HepG2 (cell line): ENCODE measurements at regions not wholly inside any gene's neighbourhood (a gene's known extent, or its start where the extent isn't known, plus 50 kb on each side); places are given as distances from the start of the nearest gene placed in this dataset.
A peak's percentile ranks its signal among the peaks of the same experiment; 100 is the strongest.

Source experiments
- ATAC-seq: fragments of 200-7000 bp; cut with Tn5 transposase; 3 replicates; pipeline ENCODE4 v1.9.1; 2020; ENCODE audit warnings: mild to moderate bottlenecking, moderate library complexity
- BruUV-seq: library from RNA; stranded (reverse); fragments of 400-500 nt; replicated peaks from 2 replicates; lab custom pipeline; 2021; lab: Mats Ljungman, UMichigan
- CTCF ChIA-PET: fragments of 300-600 bp; formaldehyde crosslinking; extraction: SDS; loops from one replicate; lab custom pipeline; 2021; ENCODE audit warnings: low total read pairs, inconsistent platforms, low intra/inter-chr PET ratio; lab: Yijun Ruan, JAX
- POLR2A ChIA-PET: fragments of 350-600 bp; sonication (Branson Sonifier 250); formaldehyde crosslinking; loops from one replicate; lab custom pipeline; 2020; ENCODE audit warnings: antibody characterized with exemption, inconsistent platforms; lab: Yijun Ruan, JAX
- DNase-seq: peaks from one replicate; pipeline ENCODE4 v3.0.0-alpha.2; 2015; ENCODE audit warnings: low spot score
- FAIRE-seq: peaks from 3 replicates; lab custom pipeline; 2011; peaks lifted over from hg19 to GRCh38; lab: Jason Lieb, UNC
- H2AFZ ChIP-seq: one replicate; pipeline ENCODE4 v1.6.1; 2011; ENCODE audit warnings: low read length, inconsistent platforms
- H3K27ac ChIP-seq: fragments of 300-600 bp; 3 replicates; pipeline ENCODE4 v1.8.0; 2011; ENCODE audit warnings: mixed run types, mild to moderate bottlenecking, mixed read lengths, low read length, inconsistent platforms; ENCODE audit not compliant: insufficient read depth; ENCODE audit errors: extremely low read length
- H3K27me3 ChIP-seq, 2 experiments: fragments of 200-600 bp in 1 of 2; 2 replicates in 1 of 2; 3 replicates in 1 of 2; pipeline versions ENCODE4 v1.6.0 to v1.8.0; 2011; ENCODE audit warnings: low read length in 2 of 2, mild to moderate bottlenecking in 2 of 2, moderate library complexity in 2 of 2, inconsistent platforms in 1 of 2; ENCODE audit not compliant: insufficient read depth in 2 of 2, control insufficient read depth in 1 of 2
- H3K36me3 ChIP-seq, 2 experiments: fragments of 200-600 bp in 1 of 2; replicated peaks in 1 of 2; 2 replicates in 1 of 2; 3 replicates in 1 of 2; pipeline versions ENCODE4 v1.5.1 to v1.8.0; 2011; ENCODE audit warnings: low read length in 2 of 2, inconsistent platforms in 1 of 2; ENCODE audit not compliant: insufficient read depth in 2 of 2, control insufficient read depth in 1 of 2
- H3K4me1 ChIP-seq: 2 replicates; pipeline ENCODE4 v1.5.1; 2012; ENCODE audit warnings: low read length, inconsistent platforms; ENCODE audit not compliant: insufficient read depth
- H3K4me2 ChIP-seq: 2 replicates; pipeline ENCODE4 v1.6.0; 2011; ENCODE audit warnings: low read depth, low read length, inconsistent platforms
- H3K4me3 ChIP-seq, 3 experiments: fragments of 200-600 bp in 1 of 3; sonication (generic), shearing (Covaris generic) in 1 of 3; replicated peaks in 1 of 3; 2 replicates each; pipeline ENCODE4 v1.5.1; 2011 to 2016; ENCODE audit warnings: low read length in 3 of 3, inconsistent platforms in 2 of 3, low read depth in 2 of 3, mild to moderate bottlenecking in 2 of 3, control low read depth in 1 of 3, mixed read lengths in 1 of 3; ENCODE audit not compliant: insufficient read depth in 1 of 3
- H3K79me2 ChIP-seq: one replicate; pipeline ENCODE4 v1.6.1; 2011; ENCODE audit warnings: low read length, inconsistent platforms; ENCODE audit not compliant: insufficient read depth
- H3K9ac ChIP-seq: 2 replicates; pipeline ENCODE4 v1.6.0; 2011; ENCODE audit warnings: mild to moderate bottlenecking, low read depth, low read length, inconsistent platforms; ENCODE audit not compliant: insufficient read depth
- H3K9me3 ChIP-seq: 2 replicates; pipeline ENCODE4 v1.5.1; 2012; ENCODE audit warnings: mild to moderate bottlenecking, low read length
- H4K20me1 ChIP-seq: 2 replicates; pipeline ENCODE4 v1.6.0; 2011; ENCODE audit warnings: inconsistent platforms, mild to moderate bottlenecking, low read length, moderate library complexity; ENCODE audit not compliant: insufficient read depth
- ATF7 ChIP-seq, 2 experiments: fragments of 450-650 bp in 1 of 2; sonication (generic) in 1 of 2; formaldehyde crosslinking in 1 of 2; IDR thresholded peaks; 2 replicates each; pipeline versions ENCODE4 v1.4.0 to v1.6.1; 2016 to 2020; ENCODE audit warnings: antibody characterized with exemption in 1 of 2, mild to moderate bottlenecking in 1 of 2, missing genetic modification reagents in 1 of 2
- NCOA1 ChIP-seq: sonication (generic); formaldehyde crosslinking; IDR thresholded peaks from 2 replicates; pipeline ENCODE4 v1.9.0; 2021; ENCODE audit warnings: missing genetic modification reagents
- STAG1 ChIP-seq: sonication (generic); formaldehyde crosslinking; IDR thresholded peaks from 2 replicates; pipeline ENCODE4 v1.4.0; 2020; ENCODE audit warnings: missing genetic modification reagents
- ZNF101 ChIP-seq: sonication (generic); formaldehyde crosslinking; IDR thresholded peaks from 2 replicates; pipeline ENCODE4 v1.4.0; 2020; ENCODE audit warnings: mild to moderate bottlenecking, low read depth, missing genetic modification reagents, borderline replicate concordance
- WGBS: methylation state at CpG from one replicate; pipeline ENCODE4 v1.1.6; 2017; ENCODE audit warnings: low lambda C conversion rate; 5-methylcytosine and 5-hydroxymethylcytosine counted together
- in situ Hi-C: cut with HindIII; loops from 2 replicates; pipeline ENCODE4 v1.10.0; 2017; ENCODE audit warnings: low pct_unique_long_range_greater_than_20kb; ENCODE audit not compliant: extremely low pct_ligation_motif_present
- intact Hi-C: fragments of 100-400 bp; cut with micrococcal nuclease; formaldehyde crosslinking; loops from one replicate; pipeline ENCODE4 v1.10.0; 2022; ENCODE audit not compliant: unreplicated experiment
- TF ChIP-seq, protein P1 (sequence below): sonication (generic); formaldehyde crosslinking; IDR thresholded peaks from 2 replicates; pipeline ENCODE4 v1.9.0; 2022; ENCODE audit warnings: missing genetic modification reagents, mild to moderate bottlenecking, borderline replicate concordance
- TF ChIP-seq, protein P2 (sequence below): sonication (generic); formaldehyde crosslinking; IDR thresholded peaks from 2 replicates; pipeline ENCODE4 v1.4.0; 2020; ENCODE audit warnings: mild to moderate bottlenecking, low read depth, missing genetic modification reagents

DNA sequence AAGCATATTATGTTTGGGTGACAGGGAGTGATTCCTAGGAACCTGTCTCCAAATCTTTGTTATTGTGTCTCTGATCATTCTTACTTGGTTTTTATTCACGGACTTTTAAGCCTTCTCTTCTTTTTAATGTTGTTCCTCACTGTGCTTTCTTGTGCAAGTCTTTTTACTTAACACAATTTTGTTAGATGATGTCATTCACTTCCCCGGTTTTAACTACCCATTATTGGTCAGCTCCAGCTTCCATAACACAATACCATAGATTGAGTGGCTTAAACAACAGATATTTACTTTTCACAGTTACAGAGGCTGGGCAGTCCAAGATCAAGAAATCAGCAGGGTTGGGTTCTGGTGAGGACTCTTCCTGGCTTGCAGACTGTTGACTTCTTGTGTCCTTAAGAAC lies 436.3 kb upstream of the CBLB start:
- intact Hi-C loops (no loop called here), in situ Hi-C loops (no loop called here)
- Histone ChIP-seq H3K27me3 (no peaks in the 10 kb centered on the region), H3K9ac (no peak overlapping the region), H3K4me2 (no peak overlapping the region), H3K27ac (no peak overlapping the region), H3K9me3 (no peaks in the 10 kb centered on the region), H3K79me2 (no peaks in the 10 kb centered on the region), H3K4me1 (no peaks in the 10 kb centered on the region), H4K20me1 (no peaks in the 10 kb centered on the region), H2AFZ (no peak overlapping the region), H3K4me3 (no peak overlapping the region), H3K36me3 (no peaks in the 10 kb centered on the region)
- no peak for ATAC-seq
- ChIA-PET POLR2A (no interaction called here), CTCF (no interaction called here)
- DNase-seq = no peak
- no peak for FAIRE-seq
- WGBS = 3% methylated on average over 2 of the region's 2 CpGs
- TF ChIP-seq ZNF101 (CRISPR knock-in tag) = no peak
- TF ChIP-seq, protein P1, sequence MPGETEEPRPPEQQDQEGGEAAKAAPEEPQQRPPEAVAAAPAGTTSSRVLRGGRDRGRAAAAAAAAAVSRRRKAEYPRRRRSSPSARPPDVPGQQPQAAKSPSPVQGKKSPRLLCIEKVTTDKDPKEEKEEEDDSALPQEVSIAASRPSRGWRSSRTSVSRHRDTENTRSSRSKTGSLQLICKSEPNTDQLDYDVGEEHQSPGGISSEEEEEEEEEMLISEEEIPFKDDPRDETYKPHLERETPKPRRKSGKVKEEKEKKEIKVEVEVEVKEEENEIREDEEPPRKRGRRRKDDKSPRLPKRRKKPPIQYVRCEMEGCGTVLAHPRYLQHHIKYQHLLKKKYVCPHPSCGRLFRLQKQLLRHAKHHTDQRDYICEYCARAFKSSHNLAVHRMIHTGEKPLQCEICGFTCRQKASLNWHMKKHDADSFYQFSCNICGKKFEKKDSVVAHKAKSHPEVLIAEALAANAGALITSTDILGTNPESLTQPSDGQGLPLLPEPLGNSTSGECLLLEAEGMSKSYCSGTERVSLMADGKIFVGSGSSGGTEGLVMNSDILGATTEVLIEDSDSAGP (CRISPR knock-in tag) = no peak
- no peak for TF ChIP-seq STAG1
- TF ChIP-seq ATF7 (IDR thresholded peaks at IDR 0.05) = peak; percentile 63
- TF ChIP-seq ATF7 (CRISPR knock-in tag; IDR thresholded peaks at IDR 0.05) = no peak
- no peak for TF ChIP-seq NCOA1
- TF ChIP-seq, protein P2, sequence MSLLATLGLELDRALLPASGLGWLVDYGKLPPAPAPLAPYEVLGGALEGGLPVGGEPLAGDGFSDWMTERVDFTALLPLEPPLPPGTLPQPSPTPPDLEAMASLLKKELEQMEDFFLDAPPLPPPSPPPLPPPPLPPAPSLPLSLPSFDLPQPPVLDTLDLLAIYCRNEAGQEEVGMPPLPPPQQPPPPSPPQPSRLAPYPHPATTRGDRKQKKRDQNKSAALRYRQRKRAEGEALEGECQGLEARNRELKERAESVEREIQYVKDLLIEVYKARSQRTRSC (CRISPR knock-in tag) = no peak
- no TSS peak for BruUV-seq
